Stomach (tissue), 4 donors: ENCODE measurements at regions not wholly inside any gene's neighbourhood (a gene's known extent, or its start where the extent isn't known, plus 50 kb on each side); places are given as distances from the start of the nearest gene placed in this dataset.

Experiments
- EP300 ChIP-seq: sonication (generic); formaldehyde crosslinking; IDR thresholded peaks from one replicate; pipeline ENCODE4 v1.6.1; 2017; ENCODE audit warnings: antibody characterized with exemption
- POLR2A ChIP-seq, 4 donors: fragments of 450-650 bp; IDR thresholded peaks; one replicate each; pipeline ENCODE4 v1.6.1; 2016; ENCODE audit warnings: antibody characterized with exemption in 4 of 4, control low read depth in 2 of 4, mild to moderate bottlenecking in 1 of 4, moderate library complexity in 1 of 4
- POLR2AphosphoS5 ChIP-seq, 3 donors: sonication (generic); formaldehyde crosslinking; IDR thresholded peaks; one replicate each; pipeline ENCODE4 v1.6.1; 2016; ENCODE audit warnings: antibody characterized with exemption in 3 of 3

DNA sequence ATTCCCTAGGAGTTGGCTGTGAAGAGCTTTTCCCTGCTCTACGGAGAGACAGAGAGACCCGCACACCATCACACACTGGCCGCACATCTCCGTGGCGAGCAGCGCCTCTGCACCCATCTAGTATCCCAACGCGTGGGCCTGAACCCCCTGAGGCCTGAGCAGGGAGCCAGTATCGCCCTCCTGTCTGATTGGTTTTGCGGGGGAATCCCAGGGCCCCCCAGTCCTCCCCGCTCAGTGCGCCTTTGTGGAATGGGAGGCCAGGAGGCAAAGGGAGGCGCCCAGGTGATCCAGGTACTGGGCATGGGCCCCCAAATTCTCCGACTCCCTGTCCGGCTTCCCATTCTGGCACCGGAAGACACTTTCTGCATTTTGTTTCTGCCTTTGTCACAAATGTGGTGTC is 344.3 kb downstream of the GLRX3 start:
- TF ChIP-seq POLR2A (IDR thresholded peaks at IDR 0.05) (no peak), POLR2AphosphoS5 (IDR thresholded peaks at IDR 0.05) (no peak), EP300 (no peak)
